B cell (primary cell): ENCODE measurements at regions not wholly inside any gene's neighbourhood (a gene's known extent, or its start where the extent isn't known, plus 50 kb on each side); places are given as distances from the start of the nearest gene placed in this dataset.

Experiments
- ATAC-seq: fragments of 200-7000 bp; cut with Tn5 transposase; one replicate; pipeline ENCODE4 v1.10.0; 2021; ENCODE audit warnings: low read depth, mild to moderate bottlenecking, moderate number of reproducible peaks, moderate library complexity
- CTCF ChIA-PET: fragments of 350-600 bp; sonication (Branson Sonifier 250); formaldehyde crosslinking; loops from one replicate; lab custom pipeline; 2021; ENCODE audit warnings: antibody characterized with exemption, inconsistent platforms; lab: Charles Lee
- POLR2A ChIA-PET: fragments of 350-600 bp; sonication (Branson Sonifier 250); formaldehyde crosslinking; loops from one replicate; lab custom pipeline; 2021; ENCODE audit warnings: antibody characterized with exemption; lab: Charles Lee
- DNase-seq: peaks from one replicate; pipeline ENCODE4 v3.0.0; 2013
- H2AFZ ChIP-seq: 2 replicates; pipeline ENCODE4 v1.6.1; 2012; ENCODE audit warnings: mild to moderate bottlenecking, low read depth, low read length; ENCODE audit not compliant: insufficient read depth, poor library complexity, severe bottlenecking
- H3K27ac ChIP-seq, 2 donors: 1 replicate in 1 of 2; 2 replicates in 1 of 2; pipeline ENCODE4 v1.5.1; 2012 to 2013; ENCODE audit warnings: low read length in 2 of 2, mild to moderate bottlenecking in 2 of 2, moderate library complexity in 1 of 2
- H3K27me3 ChIP-seq, 4 experiments: fragments of 200-600 bp in 1 of 4; sonication (generic) in 1 of 4; replicated peaks in 1 of 4; 1 replicate in 2 of 4; 2 replicates in 2 of 4; pipeline versions ENCODE4 v1.6.1 to v1.7.0; 2013 to 2016; ENCODE audit warnings: low read length in 3 of 4, mild to moderate bottlenecking in 2 of 4, mixed read lengths in 1 of 4, moderate library complexity in 1 of 4; ENCODE audit not compliant: insufficient read depth in 4 of 4, control insufficient read depth in 3 of 4; ENCODE audit errors: control extremely low read depth in 1 of 4
- H3K36me3 ChIP-seq, 2 experiments: replicated peaks in 1 of 2; 1 replicate in 1 of 2; 2 replicates in 1 of 2; pipeline versions ENCODE4 v1.6.1 to v1.7.1; 2013; ENCODE audit warnings: low read length in 1 of 2; ENCODE audit not compliant: insufficient read depth in 2 of 2, control insufficient read depth in 1 of 2; ENCODE audit errors: control extremely low read depth in 1 of 2, extremely low read depth in 1 of 2
- H3K4me1 ChIP-seq, 2 donors: fragments of 200-600 bp in 1 of 2; sonication (generic) in 1 of 2; 1 replicate in 1 of 2; 2 replicates in 1 of 2; pipeline versions ENCODE4 v1.5.1 to v1.6.1; 2013 to 2017; ENCODE audit warnings: low read length in 2 of 2; ENCODE audit not compliant: control insufficient read depth in 2 of 2, insufficient read depth in 2 of 2
- H3K4me2 ChIP-seq: replicated peaks from 2 replicates; pipeline ENCODE3; 2012; ENCODE audit warnings: mild to moderate bottlenecking, low read depth, low read length; ENCODE audit not compliant: poor library complexity, severe bottlenecking
- H3K4me3 ChIP-seq, 5 experiments: fragments of 200-600 bp in 1 of 5; sonication (generic) in 1 of 5; 1 replicate in 3 of 5; 2 replicates in 2 of 5; pipeline versions ENCODE4 v1.5.1 to v1.7.0; 2011 to 2016; ENCODE audit warnings: low read length in 4 of 5, mild to moderate bottlenecking in 4 of 5, low read depth in 2 of 5, control low read depth in 1 of 5, moderate library complexity in 1 of 5; ENCODE audit not compliant: insufficient read depth in 1 of 5; ENCODE audit errors: control extremely low read depth in 1 of 5, extremely low read depth in 1 of 5
- H3K79me2 ChIP-seq: fragments of 200-600 bp; sonication (generic); one replicate; pipeline ENCODE4 v1.6.0; 2016; ENCODE audit warnings: low read length; ENCODE audit not compliant: control insufficient read depth, insufficient read depth
- H3K9ac ChIP-seq: fragments of 200-600 bp; sonication (generic); 2 replicates; pipeline ENCODE4 v1.6.1; 2017; ENCODE audit warnings: mild to moderate bottlenecking, low read length, moderate library complexity
- H3K9me3 ChIP-seq, 3 donors: one replicate each; pipeline versions ENCODE4 v1.6.1 to v1.7.1; 2013; ENCODE audit warnings: low read length in 2 of 3; ENCODE audit not compliant: control insufficient read depth in 2 of 3, insufficient read depth in 1 of 3; ENCODE audit errors: control extremely low read depth in 1 of 3
- H4K20me1 ChIP-seq: 2 replicates; pipeline ENCODE4 v1.6.0; 2012; ENCODE audit warnings: mild to moderate bottlenecking, low read length; ENCODE audit not compliant: insufficient read depth, control insufficient read depth, poor library complexity, severe bottlenecking
- H3K27ac Mint-ChIP-seq: one replicate; pipeline ENCODE4 v1.8.0; 2021; ENCODE audit warnings: mixed read lengths
- H3K27me3 Mint-ChIP-seq: one replicate; pipeline ENCODE4 v1.8.0; 2021; ENCODE audit warnings: mixed read lengths
- H3K4me1 Mint-ChIP-seq: one replicate; pipeline ENCODE4 v1.8.0; 2021; ENCODE audit warnings: mixed read lengths
- H3K4me3 Mint-ChIP-seq: one replicate; pipeline ENCODE4 v1.8.0; 2021; ENCODE audit warnings: mixed read lengths
- H3K9me3 Mint-ChIP-seq: one replicate; pipeline ENCODE4 v1.8.0; 2022; ENCODE audit warnings: mixed read lengths; ENCODE audit not compliant: insufficient read depth
- EZH2 ChIP-seq: IDR thresholded peaks from 2 replicates; pipeline ENCODE4 v1.6.1; 2012; ENCODE audit warnings: borderline replicate concordance, low read depth, mild to moderate bottlenecking, moderate library complexity, low read length; ENCODE audit not compliant: insufficient read depth, poor library complexity, severe bottlenecking
- WGBS: methylation state at CpG from one replicate; pipeline ENCODE4 v1.1.5; 2013; ENCODE audit warnings: missing lambda C conversion rate; ENCODE audit not compliant: insufficient coverage; 5-methylcytosine and 5-hydroxymethylcytosine counted together
- intact Hi-C: fragments of 100-400 bp; cut with micrococcal nuclease; formaldehyde crosslinking; loops from one replicate; pipeline ENCODE4 v1.10.0; 2022
- TF ChIP-seq, protein P1 (sequence below): fragments of 200-600 bp; IDR thresholded peaks from one replicate; pipeline ENCODE4 v1.8.0; 2022; ENCODE audit warnings: antibody characterized with exemption, mild to moderate bottlenecking

DNA sequence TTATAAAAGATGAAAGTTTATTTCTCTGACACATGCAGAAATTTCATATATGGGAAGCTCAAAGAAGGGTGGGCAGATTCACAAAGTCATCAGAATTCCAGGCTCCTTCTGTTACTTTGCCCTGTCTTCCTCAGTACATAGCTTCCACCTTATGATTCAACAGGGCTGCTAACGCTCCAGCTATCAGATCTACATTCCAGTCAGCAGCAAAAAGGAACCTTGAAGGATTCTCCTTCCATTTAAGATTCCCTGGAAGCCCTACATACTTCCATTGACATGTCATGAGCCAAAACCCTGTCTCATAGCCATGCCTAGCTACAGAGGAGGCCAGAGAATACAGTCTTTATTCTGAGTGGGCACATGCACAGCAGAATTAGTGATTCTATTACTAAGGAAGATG lies 103.3 kb downstream of the NCR2 start:
- H3K4me1 Mint-ChIP-seq, result peaks cover 37% of the 10 kb centered on the region
- POLR2A ChIA-PET, result no interaction called here

More for the DNA sequence above, 103.3 kb downstream of the NCR2 start:
- CTCF ChIA-PET, result interaction anchor here (0.8 to 1.0 kb wide), 3 partner anchors 10 to 17 kb away, joined by 3 to 6 read pairs (median 3); no protein-coding TSS in a partner anchor
- Histone ChIP-seq H3K4me2 (no peak overlapping the region), H3K27me3 (peaks cover 0 to 12% (median 3%) of the 10 kb centered on the region in 4 experiments), H3K9ac (no peak overlapping the region), H3K79me2 (no peaks in the 10 kb centered on the region), H2AFZ (no peak overlapping the region), H3K27ac (no peak overlapping the region), H3K4me1 (peaks cover 39 to 45% of the 10 kb centered on the region in 2 donors), H3K36me3 (no peaks in the 10 kb centered on the region), H3K9me3 (peaks cover 0 to 15% (median 0%) of the 10 kb centered on the region in 3 donors), H3K4me3 (no peak overlapping the region), H4K20me1 (no peaks in the 10 kb centered on the region)
- intact Hi-C loops, result no loop called here
- Mint-ChIP-seq H3K27me3 (peaks cover 3% of the 10 kb centered on the region), H3K4me3 (no peak overlapping the region), H3K27ac (no peak overlapping the region), H3K9me3 (no peaks in the 10 kb centered on the region)
- 100% methylated on average over 1 of the region's 1 CpG for WGBS
- DNase-seq (no peak), ATAC-seq (no peak)
- TF ChIP-seq EZH2, result no peak
- TF ChIP-seq, protein P1, sequence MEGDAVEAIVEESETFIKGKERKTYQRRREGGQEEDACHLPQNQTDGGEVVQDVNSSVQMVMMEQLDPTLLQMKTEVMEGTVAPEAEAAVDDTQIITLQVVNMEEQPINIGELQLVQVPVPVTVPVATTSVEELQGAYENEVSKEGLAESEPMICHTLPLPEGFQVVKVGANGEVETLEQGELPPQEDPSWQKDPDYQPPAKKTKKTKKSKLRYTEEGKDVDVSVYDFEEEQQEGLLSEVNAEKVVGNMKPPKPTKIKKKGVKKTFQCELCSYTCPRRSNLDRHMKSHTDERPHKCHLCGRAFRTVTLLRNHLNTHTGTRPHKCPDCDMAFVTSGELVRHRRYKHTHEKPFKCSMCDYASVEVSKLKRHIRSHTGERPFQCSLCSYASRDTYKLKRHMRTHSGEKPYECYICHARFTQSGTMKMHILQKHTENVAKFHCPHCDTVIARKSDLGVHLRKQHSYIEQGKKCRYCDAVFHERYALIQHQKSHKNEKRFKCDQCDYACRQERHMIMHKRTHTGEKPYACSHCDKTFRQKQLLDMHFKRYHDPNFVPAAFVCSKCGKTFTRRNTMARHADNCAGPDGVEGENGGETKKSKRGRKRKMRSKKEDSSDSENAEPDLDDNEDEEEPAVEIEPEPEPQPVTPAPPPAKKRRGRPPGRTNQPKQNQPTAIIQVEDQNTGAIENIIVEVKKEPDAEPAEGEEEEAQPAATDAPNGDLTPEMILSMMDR, result no peak
